GM12873 (cell line): ENCODE measurements at regions not wholly inside any gene's neighbourhood (a gene's known extent, or its start where the extent isn't known, plus 50 kb on each side); places are given as distances from the start of the nearest gene placed in this dataset.

Experiments used
- CTCF ChIP-seq: IDR thresholded peaks from 2 replicates; pipeline ENCODE4 v1.5.1; 2012; ENCODE audit warnings: low read depth, mild to moderate bottlenecking, moderate library complexity, low read length, control low read depth; ENCODE audit not compliant: insufficient read depth; ENCODE audit errors: missing control alignments

GRCh38 chr18:67615876-67616275 is 99.4 kb upstream of the DSEL start:
- no peak for TF ChIP-seq CTCF

- no peak for TF ChIP-seq CTCF
Observed at GRCh38 chr18:67613731-67614130, 97.2 kb upstream of the DSEL start.

GRCh38 chr18:67612281-67612680 is 95.8 kb upstream of the DSEL start:
- TF ChIP-seq CTCF, result no peak

GRCh38 chr18:67608615-67609273 is 92.2 kb upstream of the DSEL start:
- no peak for TF ChIP-seq CTCF

GRCh38 chr18:67608191-67608590 is 91.7 kb upstream of the DSEL start:
- TF ChIP-seq CTCF, result no peak

GRCh38 chr18:67600181-67601180 is 84.0 kb upstream of the DSEL start:
- TF ChIP-seq CTCF, result no peak

GRCh38 chr18:67599277-67599676 is 82.8 kb upstream of the DSEL start:
- no peak for TF ChIP-seq CTCF
